ENCODE measurements at regions not wholly inside any gene's neighbourhood (a gene's known extent, or its start where the extent isn't known, plus 50 kb on each side); places are given as distances from the start of the nearest gene placed in this dataset.

- TF ChIP-seq FOXA1 (IDR thresholded peaks at IDR 0.05) (no peak), ELF4 (IDR thresholded peaks at IDR 0.05) (no peak), ZNF384 (IDR thresholded peaks at IDR 0.05) (no peak), L3MBTL2 (conservative IDR thresholded peaks at IDR 0.05) (no peak), TARDBP (IDR thresholded peaks at IDR 0.05) (no peak), SP1 (IDR thresholded peaks at IDR 0.05) (no peak), FOXM1 (IDR thresholded peaks at IDR 0.05; ENCODE audit: borderline replicate concordance) (no peak), NFRKB (IDR thresholded peaks at IDR 0.05) (no peak), BHLHE40 (IDR thresholded peaks at IDR 0.05; ENCODE audit: borderline replicate concordance) (no peak), LEF1 (IDR thresholded peaks at IDR 0.05; ENCODE audit: borderline replicate concordance) (no peak)
Observed at GRCh38 chr6:165949324-165949723, 218.3 kb downstream of the TBXT start.

All from HEK293T (cell line).